Neutrophil (primary cell): ENCODE measurements at regions not wholly inside any gene's neighbourhood (a gene's known extent, or its start where the extent isn't known, plus 50 kb on each side); places are given as distances from the start of the nearest gene placed in this dataset.

Source experiments
- H3K27ac ChIP-seq: fragments of 200-600 bp; sonication (generic); 2 replicates; pipeline ENCODE4 v1.5.1; 2016; ENCODE audit warnings: mild to moderate bottlenecking, moderate library complexity
- H3K27me3 ChIP-seq: fragments of 200-600 bp; sonication (generic); 2 replicates; pipeline ENCODE4 v1.6.0; 2016; ENCODE audit warnings: mild to moderate bottlenecking
- H3K36me3 ChIP-seq: fragments of 200-600 bp; sonication (generic); 2 replicates; pipeline ENCODE4 v1.5.1; 2017
- H3K4me1 ChIP-seq, 2 experiments: fragments of 200-600 bp in 1 of 2; sonication (generic) in 1 of 2; 1 replicate in 1 of 2; 2 replicates in 1 of 2; pipeline versions ENCODE4 v1.5.1 to v1.6.1; 2013 to 2016; ENCODE audit warnings: low read depth in 1 of 2, low read length in 1 of 2, mild to moderate bottlenecking in 1 of 2, moderate library complexity in 1 of 2; ENCODE audit not compliant: control insufficient read depth in 1 of 2, insufficient read depth in 1 of 2
- H3K4me3 ChIP-seq, 2 experiments: fragments of 200-600 bp in 1 of 2; sonication (generic) in 1 of 2; 1 replicate in 1 of 2; 2 replicates in 1 of 2; pipeline ENCODE4 v1.5.1; 2013 to 2016; ENCODE audit warnings: low read depth in 1 of 2, low read length in 1 of 2, mild to moderate bottlenecking in 1 of 2, moderate library complexity in 1 of 2
- H3K9me3 ChIP-seq: fragments of 200-600 bp; sonication (generic); 2 replicates; pipeline ENCODE4 v1.5.1; 2016
- CTCF ChIP-seq: fragments of 200-600 bp; sonication (generic); IDR thresholded peaks from 2 replicates; pipeline ENCODE4 v1.5.1; 2016; ENCODE audit warnings: antibody characterized with exemption

GRCh38 chr13:72585254-72585653 is 142.2 kb downstream of the MZT1 start:
- Histone ChIP-seq H3K4me1 (no peaks in the 10 kb centered on the region), H3K9me3 (no peaks in the 10 kb centered on the region), H3K36me3 (no peaks in the 10 kb centered on the region)

GRCh38 chr13:72571191-72571590 is 156.2 kb downstream of the MZT1 start:
- no peak overlapping the region for H3K4me3 ChIP-seq
- H3K27ac ChIP-seq = no peak overlapping the region
- no peaks in the 10 kb centered on the region for H3K9me3 ChIP-seq
- H3K36me3 ChIP-seq = no peaks in the 10 kb centered on the region
- H3K27me3 ChIP-seq = no peaks in the 10 kb centered on the region
- no peaks in the 10 kb centered on the region for H3K4me1 ChIP-seq
- no peak for TF ChIP-seq CTCF

More at GRCh38 chr13:72585254-72585653, 142.2 kb downstream of the MZT1 start:
- Histone ChIP-seq H3K27ac (no peak overlapping the region), H3K27me3 (no peaks in the 10 kb centered on the region), H3K4me3 (no peak overlapping the region)
- TF ChIP-seq CTCF = no peak

- no peaks in the 10 kb centered on the region for H3K9me3 ChIP-seq
- TF ChIP-seq CTCF = no peak
- no peaks in the 10 kb centered on the region for H3K36me3 ChIP-seq
- no peaks in the 10 kb centered on the region for H3K4me1 ChIP-seq
- no peak overlapping the region for H3K4me3 ChIP-seq
- H3K27ac ChIP-seq = no peak overlapping the region
- H3K27me3 ChIP-seq = no peaks in the 10 kb centered on the region
Measured at GRCh38 chr13:72570019-72570418, 157.4 kb downstream of the MZT1 start.

GRCh38 chr13:72567566-72567965 is 159.9 kb downstream of the MZT1 start:
- H3K4me1 ChIP-seq = no peaks in the 10 kb centered on the region
- H3K27me3 ChIP-seq = no peaks in the 10 kb centered on the region
- H3K4me3 ChIP-seq = no peak overlapping the region
- H3K27ac ChIP-seq = no peak overlapping the region
- no peak for TF ChIP-seq CTCF
- no peaks in the 10 kb centered on the region for H3K36me3 ChIP-seq
- H3K9me3 ChIP-seq = no peaks in the 10 kb centered on the region

GRCh38 chr13:72566526-72566925 is 160.9 kb downstream of the MZT1 start:
- no peaks in the 10 kb centered on the region for H3K27me3 ChIP-seq
- no peak for TF ChIP-seq CTCF
- no peaks in the 10 kb centered on the region for H3K4me1 ChIP-seq
- no peaks in the 10 kb centered on the region for H3K36me3 ChIP-seq
- H3K4me3 ChIP-seq = no peak overlapping the region
- H3K9me3 ChIP-seq = no peaks in the 10 kb centered on the region
- H3K27ac ChIP-seq = no peak overlapping the region

- Histone ChIP-seq H3K27me3 (no peaks in the 10 kb centered on the region), H3K4me3 (no peak overlapping the region), H3K9me3 (no peaks in the 10 kb centered on the region), H3K4me1 (no peaks in the 10 kb centered on the region), H3K36me3 (no peaks in the 10 kb centered on the region), H3K27ac (no peak overlapping the region)
- no peak for TF ChIP-seq CTCF
Measured at GRCh38 chr13:72565893-72566292, 161.5 kb downstream of the MZT1 start.
